ENCODE measurements at regions not wholly inside any gene's neighbourhood (a gene's known extent, or its start where the extent isn't known, plus 50 kb on each side); places are given as distances from the start of the nearest gene placed in this dataset.

DNA sequence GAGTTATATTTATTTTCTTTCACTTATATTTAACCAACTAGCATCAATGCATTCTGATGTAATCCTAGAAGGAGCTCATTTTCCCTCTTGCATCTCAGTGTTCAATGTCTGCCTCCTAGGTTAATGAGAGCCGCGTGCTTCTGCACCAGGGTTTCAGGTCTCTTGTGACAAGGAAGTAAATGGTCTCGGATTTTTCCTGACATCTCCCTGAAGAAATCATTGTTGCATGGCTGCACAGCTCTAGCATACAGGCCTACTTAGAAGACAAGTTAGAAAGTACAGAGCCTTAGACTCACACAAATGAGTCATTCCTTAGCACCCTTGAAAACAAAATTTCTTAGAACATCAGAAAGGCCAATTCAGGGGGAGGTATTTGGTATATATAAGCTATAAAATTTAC is 57.2 kb upstream of the KLF12 start:
- H3K4me3 ChIP-seq (ENCODE audit: low read length in 2 of 2), result no peak overlapping the region
- H3K9me3 ChIP-seq (ENCODE audit: control insufficient read depth in 2 of 2, insufficient read depth in 1 of 2, low read length in 1 of 2), result no peaks in the 10 kb centered on the region
- WGBS, result 64% methylated on average over 3 of the region's 3 CpGs
- no peaks in the 10 kb centered on the region for H3K4me1 ChIP-seq (ENCODE audit: control insufficient read depth in 2 of 2, insufficient read depth in 2 of 2, low read length in 2 of 2)
- H3K27me3 ChIP-seq (ENCODE audit: control insufficient read depth in 2 of 2, insufficient read depth in 1 of 2, low read length in 1 of 2), result peaks cover 0 to 2% of the 10 kb centered on the region in 2 donors
- DNase-seq (ENCODE audit: low read depth in 6 of 9, low spot score in 9 of 9), result no peak
- H3K27ac ChIP-seq (ENCODE audit: low read depth in 1 of 2, low read length in 1 of 2), result no peak overlapping the region
- H3K36me3 ChIP-seq (ENCODE audit: control insufficient read depth in 2 of 2, insufficient read depth in 2 of 2, low read length in 1 of 2), result no peaks in the 10 kb centered on the region

DNA sequence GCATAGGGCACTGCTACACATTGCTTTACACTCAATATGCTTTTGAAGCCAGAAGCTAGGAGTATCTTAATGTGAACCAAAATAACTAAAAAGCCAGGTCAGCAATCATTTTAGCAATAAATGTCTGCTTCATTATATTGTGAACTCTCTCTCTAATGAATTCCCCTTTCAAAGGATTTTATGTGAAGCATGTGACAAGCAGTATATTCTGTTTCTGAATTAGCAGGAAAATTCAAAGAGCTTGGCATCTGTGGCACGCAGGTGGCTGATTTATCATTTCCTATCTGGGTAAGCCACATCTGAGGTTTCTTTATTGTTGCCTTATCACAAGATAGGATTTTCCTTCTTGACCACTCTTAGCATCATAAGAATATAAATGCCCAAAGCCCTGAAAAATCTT is 56.8 kb upstream of the KLF12 start:
- no peaks in the 10 kb centered on the region for H3K36me3 ChIP-seq (ENCODE audit: control insufficient read depth in 2 of 2, insufficient read depth in 2 of 2, low read length in 1 of 2)
- H3K4me3 ChIP-seq (ENCODE audit: low read length in 2 of 2), result no peak overlapping the region
- DNase-seq (ENCODE audit: low read depth in 6 of 9, low spot score in 9 of 9), result peak in 3 of 9 donors; percentile 2 to 39 (median 4)
- H3K27ac ChIP-seq (ENCODE audit: low read depth in 1 of 2, low read length in 1 of 2), result no peak overlapping the region
- H3K9me3 ChIP-seq (ENCODE audit: control insufficient read depth in 2 of 2, insufficient read depth in 1 of 2, low read length in 1 of 2), result no peaks in the 10 kb centered on the region
- H3K4me1 ChIP-seq (ENCODE audit: control insufficient read depth in 2 of 2, insufficient read depth in 2 of 2, low read length in 2 of 2), result no peaks in the 10 kb centered on the region
- peaks cover 0 to 2% of the 10 kb centered on the region in 2 donors for H3K27me3 ChIP-seq (ENCODE audit: control insufficient read depth in 2 of 2, insufficient read depth in 1 of 2, low read length in 1 of 2)
- 3% methylated on average over 1 of the region's 1 CpG for WGBS

DNA sequence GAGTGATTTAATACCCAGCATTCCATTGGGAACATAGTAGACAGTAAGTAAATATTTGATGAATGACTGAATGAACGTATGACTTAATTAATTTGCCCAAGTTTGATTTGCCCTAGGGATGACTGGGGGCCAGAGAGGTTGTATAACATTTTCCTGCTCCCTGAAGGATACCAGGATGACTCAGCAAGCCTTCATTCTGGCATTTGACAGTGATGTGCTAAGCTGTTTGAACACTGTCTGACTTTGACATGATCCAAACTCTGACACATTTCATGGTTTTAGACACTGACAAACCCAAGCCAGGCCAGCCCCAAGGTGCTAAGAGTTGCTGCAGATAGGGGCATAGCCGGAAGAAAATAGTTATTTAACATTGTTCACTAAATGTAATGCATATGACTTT is 53.4 kb upstream of the KLF12 start:
- no peak overlapping the region for H3K27ac ChIP-seq (ENCODE audit: low read depth in 1 of 2, low read length in 1 of 2)
- no peaks in the 10 kb centered on the region for H3K9me3 ChIP-seq (ENCODE audit: control insufficient read depth in 2 of 2, insufficient read depth in 1 of 2, low read length in 1 of 2)
- no peaks in the 10 kb centered on the region for H3K4me1 ChIP-seq (ENCODE audit: control insufficient read depth in 2 of 2, insufficient read depth in 2 of 2, low read length in 2 of 2)
- no peak overlapping the region for H3K4me3 ChIP-seq (ENCODE audit: low read length in 2 of 2)
- DNase-seq (ENCODE audit: low read depth in 6 of 9, low spot score in 9 of 9), result no peak
- H3K27me3 ChIP-seq (ENCODE audit: control insufficient read depth in 2 of 2, insufficient read depth in 1 of 2, low read length in 1 of 2), result no peaks in the 10 kb centered on the region
- no peaks in the 10 kb centered on the region for H3K36me3 ChIP-seq (ENCODE audit: control insufficient read depth in 2 of 2, insufficient read depth in 2 of 2, low read length in 1 of 2)
- WGBS, result 95% methylated on average over 2 of the region's 2 CpGs

DNA sequence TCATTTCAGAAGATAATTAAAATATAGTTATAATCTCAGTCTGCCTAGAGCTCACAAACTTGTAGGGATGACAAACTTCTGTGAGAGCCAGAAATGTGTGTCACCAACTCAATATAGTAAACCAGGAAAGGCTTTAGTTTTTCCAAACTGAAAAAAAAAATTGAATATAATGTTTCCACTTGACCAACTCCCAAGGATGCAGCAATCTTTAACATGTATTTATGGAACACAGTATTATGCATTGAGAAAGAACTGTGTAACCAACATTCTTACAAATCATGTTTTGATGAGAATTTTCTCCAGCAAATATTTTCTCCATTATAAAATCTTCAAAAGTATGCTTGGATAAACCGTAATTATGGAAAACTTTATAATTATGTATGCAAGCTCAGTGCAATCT is 50.1 kb upstream of the KLF12 start:
- H3K36me3 ChIP-seq (ENCODE audit: control insufficient read depth in 2 of 2, insufficient read depth in 2 of 2, low read length in 1 of 2), result no peaks in the 10 kb centered on the region
- DNase-seq (ENCODE audit: low read depth in 6 of 9, low spot score in 9 of 9), result no peak
- H3K27ac ChIP-seq (ENCODE audit: low read depth in 1 of 2, low read length in 1 of 2), result no peak overlapping the region
- no peaks in the 10 kb centered on the region for H3K9me3 ChIP-seq (ENCODE audit: control insufficient read depth in 2 of 2, insufficient read depth in 1 of 2, low read length in 1 of 2)
- H3K4me3 ChIP-seq (ENCODE audit: low read length in 2 of 2), result no peak overlapping the region
- H3K27me3 ChIP-seq (ENCODE audit: control insufficient read depth in 2 of 2, insufficient read depth in 1 of 2, low read length in 1 of 2), result no peaks in the 10 kb centered on the region
- no peaks in the 10 kb centered on the region for H3K4me1 ChIP-seq (ENCODE audit: control insufficient read depth in 2 of 2, insufficient read depth in 2 of 2, low read length in 2 of 2)
- WGBS, result 93% methylated on average over 1 of the region's 1 CpG

Data from thymus (tissue), 11 donors.